Stimulated activated CD4-positive, alpha-beta T cell treated with anti-CD3 and anti-CD28 coated beads, Interleukin-15, amount 100 ng/mL, for 24 hours (primary cell): ENCODE measurements at regions not wholly inside any gene's neighbourhood (a gene's known extent, or its start where the extent isn't known, plus 50 kb on each side); places are given as distances from the start of the nearest gene placed in this dataset.
"Not testable (repeated sequence)": the region's sequence is repeated elsewhere in the genome, so short reads cannot be mapped to it uniquely, and the experiment has no call there.

Source experiments
- DNase-seq: peaks from one replicate; pipeline ENCODE4 v3.0.0-alpha.2; 2020

DNA sequence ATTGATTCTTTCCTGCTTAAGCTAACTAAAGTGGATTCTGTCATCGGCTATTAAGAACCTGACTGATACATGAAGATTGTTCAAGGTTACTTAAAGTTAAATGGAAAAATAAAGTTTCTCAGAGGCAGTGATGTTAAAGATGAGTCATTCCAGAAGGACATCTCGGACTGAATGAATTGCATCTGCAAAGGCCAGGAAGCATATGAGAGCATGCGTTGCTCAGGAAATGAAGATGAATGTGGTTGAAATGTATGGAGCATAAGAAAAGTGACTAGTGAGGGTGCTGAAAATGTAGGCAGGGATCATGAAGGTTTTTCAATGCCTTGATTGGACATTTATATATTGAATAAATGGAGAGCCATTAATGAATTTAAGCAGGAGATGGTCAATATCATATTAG lies 133.9 kb upstream of the GHITM start:
- no peak for DNase-seq

DNA sequence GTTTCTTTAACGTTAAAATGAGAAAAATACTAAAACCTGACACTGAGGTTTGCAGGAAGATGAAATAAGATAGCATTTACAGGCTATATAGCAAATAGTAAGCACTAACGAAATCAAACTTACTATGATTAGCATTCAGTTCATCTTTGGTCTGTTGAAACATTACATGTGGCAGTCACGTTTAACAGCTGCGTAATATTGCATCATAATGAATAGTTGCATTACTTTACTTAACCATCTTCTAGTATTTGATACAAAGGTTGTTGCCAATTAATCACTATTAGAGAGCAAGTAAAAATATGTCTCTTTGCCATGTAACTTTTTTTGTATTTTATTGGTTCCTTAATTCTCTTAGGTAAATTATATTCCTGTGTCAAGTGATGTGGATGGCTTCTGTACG lies 131.8 kb upstream of the GHITM start:
- DNase-seq: no peak

DNA sequence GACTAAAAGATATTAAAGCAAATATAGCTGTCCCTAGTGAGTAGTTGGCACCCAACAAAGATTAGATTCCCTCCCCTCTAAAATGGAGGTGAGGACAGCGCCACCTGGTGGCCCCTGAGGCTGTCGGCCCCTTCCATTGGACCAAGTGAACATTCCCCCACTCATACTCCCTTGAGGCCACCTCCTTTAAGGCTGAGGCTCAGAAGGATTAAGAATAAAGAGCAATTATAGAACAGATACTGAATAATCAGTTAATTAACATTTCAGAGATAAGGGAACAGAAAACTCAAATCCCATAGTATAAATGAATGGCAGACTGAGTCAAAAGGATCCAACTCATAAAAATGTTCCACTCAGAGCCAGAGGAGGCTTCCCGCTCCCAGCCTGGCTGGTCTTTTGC lies 130.4 kb upstream of the GHITM start:
- DNase-seq: peak; percentile 59

DNA sequence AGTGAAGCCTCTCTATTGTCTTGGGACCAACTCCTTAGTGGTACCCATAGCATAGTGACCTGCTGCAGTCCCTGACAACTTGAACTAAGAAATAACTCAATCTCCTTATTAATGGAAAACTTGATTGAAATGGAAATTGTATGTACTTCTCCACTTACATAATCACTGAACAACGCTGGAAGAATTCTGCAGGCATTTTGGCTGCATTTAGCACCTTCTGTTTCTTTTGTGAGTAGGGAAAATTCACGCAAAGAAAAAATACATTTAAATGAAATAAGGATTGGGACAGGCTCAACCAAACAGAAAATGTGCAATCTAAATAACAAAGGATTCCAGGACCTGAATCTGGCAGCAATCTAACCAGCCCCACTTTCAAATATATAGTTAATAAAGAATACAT lies 126.9 kb upstream of the GHITM start:
- DNase-seq: no peak

DNA sequence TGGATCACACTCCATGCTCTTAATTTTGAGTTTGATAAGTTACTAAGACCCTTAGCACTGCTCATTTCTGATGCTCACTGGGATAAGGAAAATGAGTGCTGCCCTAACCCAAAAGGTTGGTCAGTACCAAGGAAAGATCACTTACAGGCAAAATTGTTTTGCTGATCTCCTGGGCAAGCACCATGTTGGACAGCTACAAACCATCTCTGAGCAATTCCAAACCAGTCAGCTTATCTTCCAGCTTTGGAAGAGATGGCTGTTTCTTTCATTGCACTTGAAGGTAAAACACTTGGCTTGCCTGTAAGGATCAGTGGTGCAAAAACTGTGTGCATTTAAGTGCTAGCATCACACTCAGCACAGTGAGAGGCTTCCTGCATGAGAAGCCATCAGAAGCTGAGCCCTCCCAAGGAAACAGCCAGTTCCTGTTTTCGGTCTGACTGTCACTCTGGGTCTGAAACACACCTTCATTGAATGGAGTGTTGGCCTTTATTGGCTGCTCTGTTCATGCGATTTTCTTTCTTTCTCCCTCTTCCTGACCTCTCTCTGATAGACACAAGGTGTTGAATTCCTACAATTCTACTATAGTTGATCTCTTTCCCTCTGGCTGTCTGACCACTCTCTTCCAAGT lies 126.4 kb upstream of the GHITM start:
- DNase-seq: no peak

DNA sequence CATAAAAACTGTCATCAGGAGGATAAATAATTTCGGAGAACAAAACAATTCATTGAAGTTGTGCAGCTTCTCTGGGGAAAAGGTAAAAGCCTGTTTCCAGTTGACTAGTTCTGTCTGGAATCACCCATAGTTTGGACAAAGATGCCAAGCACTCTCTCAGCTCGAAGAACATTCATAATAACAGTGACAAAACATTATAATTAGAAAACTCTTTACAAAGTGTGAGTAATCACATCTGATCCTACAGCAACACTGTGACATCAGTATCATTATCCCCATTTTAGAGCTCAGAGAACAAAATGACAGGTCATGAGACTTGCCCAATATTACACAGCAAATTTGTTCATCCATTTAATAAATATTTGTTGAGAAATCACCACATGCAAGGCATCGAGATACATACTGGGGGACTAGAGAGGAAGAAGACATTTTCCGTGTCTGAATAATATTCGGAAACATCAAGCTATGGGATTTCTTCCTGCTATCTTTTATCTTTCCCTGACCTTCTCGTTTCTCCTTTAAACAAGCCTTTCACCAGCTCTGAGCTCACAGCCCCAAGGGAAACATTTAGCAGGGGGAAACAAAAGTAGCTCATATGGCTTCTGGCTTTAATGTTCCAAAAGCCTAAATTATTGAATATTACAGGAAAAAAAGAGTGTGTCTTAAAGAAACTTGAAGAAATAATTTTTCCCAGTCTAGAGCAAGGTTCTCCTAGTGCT lies 123.3 kb upstream of the GHITM start:
- DNase-seq: no peak

DNA sequence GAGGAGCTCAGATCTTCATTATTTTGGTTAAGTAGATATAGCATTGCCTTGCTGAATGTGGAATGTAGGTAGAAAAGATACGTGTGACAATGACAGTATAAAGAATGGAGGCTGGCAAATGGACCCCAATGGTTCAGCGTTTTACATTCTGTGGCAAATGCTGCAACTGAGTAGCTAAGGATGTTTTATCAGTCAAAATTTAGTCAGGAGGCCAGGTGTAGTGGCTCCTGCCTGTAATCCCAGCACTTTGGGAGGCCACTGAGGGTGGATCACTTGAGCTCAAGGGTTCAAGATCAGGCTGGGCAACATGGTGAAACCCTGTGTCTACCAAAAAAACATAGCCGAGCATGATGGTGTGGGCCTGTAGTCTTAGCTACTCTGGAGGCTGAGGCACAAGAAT lies 120.5 kb upstream of the GHITM start:
- DNase-seq: no peak

DNA sequence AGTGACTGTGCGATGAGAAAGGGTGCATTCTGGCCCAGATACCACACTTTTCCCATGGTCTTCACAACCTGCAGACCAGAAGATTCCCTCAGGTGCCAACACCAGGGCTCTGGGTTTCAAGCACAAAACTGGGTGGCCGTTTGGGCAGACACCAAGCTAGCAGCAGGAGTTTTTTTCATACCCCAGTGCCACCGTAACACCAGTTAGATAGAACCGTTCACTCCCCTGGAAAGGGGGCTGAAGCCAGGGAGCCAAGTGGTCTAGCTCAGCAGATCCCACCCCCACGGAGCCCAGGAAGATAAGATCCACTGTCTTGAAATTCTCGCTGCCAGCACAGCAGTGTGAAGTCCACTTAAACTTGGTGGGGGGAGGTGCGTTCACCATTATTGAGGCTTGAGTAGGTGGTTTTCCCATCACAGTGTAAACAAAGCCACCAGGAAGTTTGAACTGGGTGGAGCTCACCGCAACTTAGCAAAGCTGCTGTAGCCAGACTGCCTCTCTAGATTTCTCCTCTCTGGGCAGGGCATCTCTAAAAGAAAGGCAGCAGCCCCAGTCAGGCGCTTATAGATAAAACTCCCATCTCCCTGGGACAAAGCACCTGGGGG lies 119.4 kb upstream of the GHITM start:
- DNase-seq: not testable (repeated sequence)

DNA sequence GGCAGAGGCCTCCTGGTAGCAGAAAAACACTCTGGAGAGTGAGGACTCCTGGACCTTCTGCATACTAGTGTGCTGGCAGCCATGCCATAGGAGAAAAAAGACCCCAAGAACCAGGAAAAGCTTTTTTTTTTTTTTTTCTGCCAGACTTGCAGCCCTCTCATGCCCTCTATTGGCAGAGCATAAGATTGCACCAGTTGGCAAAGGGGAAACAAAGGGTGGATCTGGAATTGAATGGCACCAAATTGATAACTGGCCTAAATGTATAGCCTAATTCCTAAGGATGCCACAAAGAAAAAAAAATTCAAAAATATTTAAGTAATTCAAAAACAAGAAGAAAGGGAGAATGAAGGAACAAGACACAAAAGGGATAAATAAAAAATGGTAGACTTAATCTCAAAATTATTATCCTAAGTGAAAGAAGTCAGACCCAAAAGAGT lies 112.5 kb upstream of the GHITM start:
- DNase-seq: peak; percentile 15

DNA sequence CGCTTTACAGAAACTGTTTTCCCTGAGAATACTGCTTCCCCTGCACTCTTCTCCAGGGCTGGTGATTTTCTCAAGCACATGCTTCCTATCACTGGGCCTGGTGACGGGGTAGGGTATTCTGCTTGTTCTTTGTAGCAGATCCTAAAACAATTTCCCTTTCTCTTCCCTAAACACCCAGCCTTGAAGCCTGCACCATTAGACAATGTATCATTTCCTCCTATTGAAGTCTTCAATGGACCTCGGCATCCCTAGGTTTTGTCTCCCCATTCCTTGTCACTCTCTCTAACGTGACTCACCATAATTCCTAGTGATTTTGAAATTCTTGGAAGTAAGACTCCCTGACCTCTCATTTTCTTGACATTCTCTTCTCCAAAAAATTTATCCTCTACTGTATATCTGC lies 109.5 kb upstream of the GHITM start:
- DNase-seq: no peak

DNA sequence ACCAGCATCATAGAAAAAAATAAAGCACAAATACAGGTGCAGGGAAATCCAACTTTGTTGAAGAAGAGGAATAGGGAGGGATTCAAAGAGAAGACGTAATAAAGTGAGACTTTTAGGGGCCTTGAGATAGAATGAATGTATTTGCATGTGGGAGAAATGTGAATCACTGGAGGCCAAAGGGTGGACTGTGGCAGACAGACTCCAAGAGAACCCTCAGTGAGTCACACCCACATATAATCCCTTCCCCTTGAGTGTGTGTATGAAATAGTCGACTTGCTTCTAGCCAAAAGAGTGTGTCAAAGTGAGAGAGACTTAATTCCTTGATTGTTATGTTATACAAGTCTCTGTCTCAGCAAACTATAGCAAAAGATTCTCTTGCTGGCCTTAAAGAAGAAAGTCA lies 101.3 kb upstream of the GHITM start:
- no peak for DNase-seq

DNA sequence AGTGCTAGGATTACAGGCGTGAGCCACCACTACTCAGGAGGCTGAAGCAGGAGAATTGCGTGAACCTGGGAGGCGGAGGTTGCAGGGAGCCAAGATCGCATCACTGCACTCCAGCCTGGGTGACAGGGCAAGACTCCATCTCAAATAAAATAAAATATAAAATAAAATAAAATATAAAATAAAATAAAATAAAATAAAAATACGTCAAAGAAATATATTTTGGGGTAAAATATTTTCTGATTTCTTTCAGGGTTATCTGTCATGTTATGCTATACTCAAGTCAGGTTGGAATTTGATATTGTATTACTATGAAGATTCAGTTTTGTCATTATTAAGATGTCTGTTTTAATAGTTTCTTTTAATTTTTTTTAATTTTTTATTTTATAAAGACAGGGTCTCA lies 99.4 kb upstream of the GHITM start:
- DNase-seq: no peak

DNA sequence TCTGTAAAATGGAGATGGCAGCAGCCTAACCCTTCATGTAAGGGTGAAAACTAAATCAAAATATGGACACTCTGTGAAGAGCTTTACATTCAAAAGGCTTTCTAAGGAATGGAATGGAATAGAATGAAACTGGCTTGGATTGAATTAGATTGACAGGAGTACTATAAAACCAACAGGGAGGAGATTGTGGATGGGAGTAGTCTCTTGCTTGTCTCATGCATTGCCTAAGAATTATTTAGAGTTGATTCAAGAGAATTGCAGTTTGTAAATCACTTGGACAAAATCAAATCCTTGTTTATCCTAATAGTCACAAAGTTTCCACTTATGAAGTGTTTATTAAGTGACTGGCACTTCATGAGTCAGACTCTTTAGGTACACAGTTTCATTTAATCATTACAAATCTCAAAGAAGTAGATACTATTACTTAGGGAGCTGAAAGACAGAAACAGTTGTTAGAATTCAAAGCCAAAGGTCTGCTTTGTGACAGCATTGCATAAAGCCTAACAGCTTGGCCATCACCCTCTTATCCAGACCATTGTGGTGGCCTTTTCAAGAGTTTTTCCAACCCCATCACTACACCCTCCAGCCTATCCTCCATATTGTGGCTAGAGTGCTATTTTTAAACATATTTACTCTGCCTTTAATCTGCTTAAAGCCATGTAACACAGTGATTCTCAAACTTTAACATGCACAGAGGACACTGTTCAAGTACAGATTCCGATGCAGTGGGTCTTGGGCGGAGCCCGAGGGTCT lies 91.9 kb upstream of the GHITM start:
- DNase-seq: no peak

DNA sequence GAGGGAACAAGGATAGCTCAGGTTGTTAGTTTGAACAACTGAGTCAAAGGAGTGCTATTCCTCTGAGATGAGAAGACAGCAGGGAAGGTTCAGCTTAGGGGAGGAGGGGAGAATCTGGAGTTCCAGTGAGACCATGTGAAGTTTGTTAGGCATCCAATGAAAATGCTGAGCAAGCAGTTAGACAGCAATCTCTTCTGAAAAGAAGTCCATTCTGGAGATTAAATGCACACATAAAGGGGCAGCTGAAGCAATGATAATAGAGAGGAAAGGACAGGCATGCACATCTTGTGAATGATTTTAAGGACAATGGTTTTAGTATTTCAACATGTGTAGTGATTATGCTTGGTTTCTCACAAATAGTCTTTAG lies 89.7 kb upstream of the GHITM start:
- DNase-seq: no peak

DNA sequence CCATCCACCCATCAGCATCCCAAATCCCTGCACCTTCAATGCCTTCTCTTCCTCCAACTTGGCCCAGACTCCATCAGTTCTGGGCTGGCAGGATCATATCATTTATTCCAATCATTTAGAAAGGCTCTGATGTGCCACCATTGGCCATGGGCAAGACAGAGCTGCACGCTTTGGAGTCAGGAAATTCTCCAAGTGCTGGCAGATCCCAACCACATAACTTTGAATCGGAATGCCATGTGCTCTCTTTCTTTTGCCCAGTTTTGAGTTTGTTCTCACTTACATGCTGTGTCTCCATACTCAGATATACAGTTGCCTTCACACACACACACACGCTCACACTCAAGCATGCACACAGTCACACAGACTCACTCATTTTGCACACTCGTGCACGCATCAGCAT lies 85.7 kb upstream of the GHITM start:
- no peak for DNase-seq

DNA sequence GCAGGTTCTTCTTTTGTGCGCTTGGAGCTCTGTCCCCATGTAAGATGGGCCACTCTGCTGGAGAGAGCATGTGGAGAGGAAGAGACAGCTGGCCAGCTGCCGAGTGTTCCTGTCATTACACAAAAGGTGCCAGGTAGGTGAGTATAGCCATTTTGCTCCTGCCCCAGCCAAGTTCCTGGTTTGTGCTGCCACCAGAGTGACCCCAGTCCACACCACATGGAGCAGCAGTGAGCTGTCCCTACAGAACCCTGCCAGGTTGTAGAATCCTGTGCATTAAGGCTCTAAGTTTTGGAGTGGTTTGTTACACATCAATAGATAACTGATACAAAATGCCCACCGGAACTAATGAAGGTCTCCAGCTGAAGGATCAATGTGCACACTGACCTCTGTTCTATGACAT lies 84.6 kb upstream of the GHITM start:
- no peak for DNase-seq

DNA sequence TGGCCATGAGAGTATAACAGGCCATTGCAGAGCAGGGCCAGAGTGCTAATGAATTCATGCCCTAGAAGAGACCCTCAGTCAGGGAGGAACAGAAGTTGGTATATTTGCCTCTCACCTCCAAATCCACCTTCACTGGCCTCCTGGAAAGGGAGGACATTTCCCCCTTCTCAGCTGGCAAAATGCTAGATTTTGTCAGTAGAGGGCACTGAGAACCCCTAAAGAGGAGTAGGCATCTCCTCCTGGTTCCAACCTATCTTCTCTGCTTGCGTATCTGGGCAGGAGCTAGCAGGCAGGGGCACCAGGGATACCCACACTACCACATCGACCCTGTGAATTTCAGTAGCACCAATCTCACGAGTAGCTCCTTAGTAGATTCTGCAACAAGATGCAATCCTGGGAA lies 79.8 kb upstream of the GHITM start:
- no peak for DNase-seq

DNA sequence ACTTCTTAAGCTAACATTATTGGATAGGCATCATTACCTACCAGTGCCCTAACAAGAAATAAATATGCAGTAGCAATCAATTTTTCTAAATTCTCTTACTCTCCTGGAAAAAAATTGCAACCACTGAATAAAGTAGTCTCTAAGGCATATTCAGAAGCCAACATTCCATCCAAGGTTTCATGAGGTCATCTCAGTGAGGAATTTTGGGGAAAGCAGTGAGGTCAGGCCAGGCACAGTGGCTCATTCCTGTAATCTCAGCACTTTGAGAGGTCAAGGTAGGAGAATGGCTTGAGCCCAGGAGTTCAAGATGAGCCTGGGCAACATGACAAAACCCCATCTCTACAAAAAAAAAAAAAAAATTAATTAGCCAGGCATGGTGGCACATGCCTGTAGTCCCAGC lies 75.9 kb upstream of the GHITM start:
- no peak for DNase-seq

DNA sequence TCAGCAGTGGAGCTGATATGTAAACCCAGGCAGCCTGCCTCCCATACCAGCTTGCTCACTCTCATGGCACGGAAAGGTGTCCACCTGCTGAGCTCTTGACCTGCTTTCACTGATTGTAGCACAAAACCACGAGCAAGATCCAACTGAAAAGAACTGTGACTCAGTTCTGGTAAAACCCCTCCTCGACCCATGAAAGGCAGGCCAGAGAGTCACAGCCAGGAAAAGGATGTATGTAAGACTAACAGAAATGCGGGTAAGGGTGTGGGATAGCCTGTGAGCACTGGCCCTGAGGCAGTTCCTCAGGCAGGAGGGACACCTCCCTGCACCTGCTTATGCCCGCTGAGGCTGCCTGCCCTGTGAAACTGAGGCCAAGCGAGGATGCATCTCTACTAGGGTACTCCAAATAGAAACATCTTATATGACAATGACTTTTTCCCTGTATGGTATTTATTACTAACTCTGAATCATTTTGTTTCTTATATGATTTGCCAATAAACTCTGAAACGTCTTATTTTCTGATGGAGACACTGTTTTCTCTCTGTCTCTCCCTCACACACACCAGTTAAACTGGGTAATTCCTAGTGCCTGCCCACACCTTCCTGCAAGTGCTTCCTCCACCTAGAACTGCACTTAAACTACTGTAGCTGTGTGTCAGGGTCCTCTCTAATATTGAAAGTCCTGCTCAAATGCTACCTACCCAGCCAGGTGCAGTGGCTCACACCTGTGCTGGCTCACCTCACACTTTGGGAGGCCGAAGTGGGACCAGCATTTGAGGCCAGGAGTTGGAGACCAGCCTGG lies 73.3 kb upstream of the GHITM start:
- DNase-seq: no peak

DNA sequence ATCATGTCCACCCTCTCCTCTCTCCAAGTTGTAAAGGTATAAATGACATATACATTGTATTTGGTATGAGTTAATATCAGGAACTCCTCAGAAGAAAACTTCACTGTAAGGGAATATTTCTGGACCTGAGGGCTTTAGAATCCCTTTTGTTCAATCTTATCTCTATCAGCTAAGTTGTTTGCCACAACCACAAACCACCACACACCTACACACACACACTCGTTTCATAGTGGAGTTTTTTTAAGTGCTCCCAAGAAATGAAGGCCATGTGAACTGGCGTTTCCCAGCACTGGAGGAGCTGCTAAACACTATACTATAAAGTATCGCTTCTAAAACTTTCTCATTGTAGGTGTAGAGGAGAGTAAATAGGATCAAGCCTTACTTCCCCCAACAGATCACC lies 64.8 kb upstream of the GHITM start:
- no peak for DNase-seq

DNA sequence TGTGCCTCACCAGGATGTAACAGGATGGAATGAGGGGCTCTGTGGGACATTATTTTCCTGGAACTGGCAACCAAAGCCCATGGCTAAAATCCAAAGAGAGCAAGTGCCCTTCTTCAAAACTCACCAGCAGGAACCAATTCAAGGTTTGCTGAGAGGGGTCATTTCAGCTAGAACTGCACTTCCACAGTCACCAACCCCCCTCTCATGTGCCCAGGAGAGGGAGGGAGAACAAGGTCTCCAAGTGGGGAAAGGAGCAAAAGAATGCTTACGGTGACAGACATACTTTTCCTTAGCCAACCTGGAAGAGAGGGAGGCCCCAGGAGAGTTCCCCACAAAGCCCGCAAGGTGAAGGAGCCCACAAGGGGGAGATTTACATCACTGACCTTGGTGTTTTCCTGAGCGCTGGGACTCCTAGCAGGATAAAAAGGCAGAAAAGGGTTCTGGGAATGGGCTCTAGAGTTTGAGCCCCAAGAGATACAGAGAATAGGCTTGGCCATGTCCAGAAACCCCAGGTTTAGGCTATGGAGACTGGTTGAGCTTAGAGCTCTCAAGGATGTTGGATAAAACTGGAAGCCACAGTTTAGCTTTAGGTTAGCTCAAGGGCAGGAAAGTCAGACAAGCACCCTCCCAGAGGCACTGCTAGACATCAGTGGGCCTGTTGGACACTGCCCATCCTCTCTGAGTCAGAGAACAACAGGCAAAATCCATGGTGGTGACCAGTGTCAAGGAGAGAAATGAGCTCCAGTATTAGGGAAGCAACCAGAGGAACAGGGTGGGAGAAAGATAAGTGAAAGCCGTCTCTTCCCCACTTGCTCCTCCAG lies 63.9 kb upstream of the GHITM start:
- no peak for DNase-seq

DNA sequence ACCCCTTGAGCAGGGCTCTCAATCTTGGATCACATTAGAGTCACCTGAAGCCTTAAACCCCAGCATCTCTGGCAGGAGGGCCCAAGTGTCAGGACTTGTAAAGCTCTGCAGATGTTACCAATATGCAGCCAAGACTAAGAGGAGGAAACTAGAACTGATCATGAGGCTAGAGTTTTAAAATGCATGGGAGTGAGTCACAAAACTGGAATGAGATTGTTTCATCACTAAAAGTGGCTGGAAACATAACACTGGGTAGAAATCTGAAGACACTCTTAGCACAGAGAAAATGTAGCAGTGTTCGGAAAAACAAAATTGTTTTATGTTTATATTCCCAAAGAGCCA lies 63.3 kb upstream of the GHITM start:
- DNase-seq: no peak
